IPS-18a (cell line): ENCODE measurements at regions not wholly inside any gene's neighbourhood (a gene's known extent, or its start where the extent isn't known, plus 50 kb on each side); places are given as distances from the start of the nearest gene placed in this dataset.
"Not testable (repeated sequence)": the region's sequence is repeated elsewhere in the genome, so short reads cannot be mapped to it uniquely, and the experiment has no call there.

Experiments used
- H3K27ac ChIP-seq: one replicate; pipeline ENCODE4 v1.5.1; 2013; ENCODE audit warnings: low read length
- H3K27me3 ChIP-seq: one replicate; pipeline ENCODE4 v1.6.1; 2013; ENCODE audit warnings: mild to moderate bottlenecking, low read length; ENCODE audit not compliant: control insufficient read depth, insufficient read depth
- H3K36me3 ChIP-seq: one replicate; pipeline ENCODE4 v1.6.1; 2013; ENCODE audit warnings: low read depth, low read length; ENCODE audit not compliant: control insufficient read depth
- H3K4me1 ChIP-seq: one replicate; pipeline ENCODE4 v1.6.1; 2013; ENCODE audit warnings: low read depth, low read length; ENCODE audit not compliant: control insufficient read depth
- H3K4me3 ChIP-seq: one replicate; pipeline ENCODE4 v1.5.1; 2013; ENCODE audit warnings: low read length
- H3K9ac ChIP-seq: one replicate; pipeline ENCODE4 v1.6.1; 2013; ENCODE audit warnings: mild to moderate bottlenecking, low read length, moderate library complexity
- H3K9me3 ChIP-seq: one replicate; pipeline ENCODE4 v1.6.1; 2013; ENCODE audit warnings: low read depth, low read length; ENCODE audit not compliant: control insufficient read depth

GRCh38 chr6:12542319-12543115 is 174.1 kb upstream of the PHACTR1 start:
- not testable (repeated sequence) for H3K4me3 ChIP-seq, H3K27ac ChIP-seq

GRCh38 chr6:12543953-12544352 is 172.6 kb upstream of the PHACTR1 start:
- Histone ChIP-seq H3K9me3 (peaks cover 1% of the 10 kb centered on the region), H3K27ac (no peak overlapping the region), H3K4me1 (no peaks in the 10 kb centered on the region)

More at GRCh38 chr6:12542319-12543115, 174.1 kb upstream of the PHACTR1 start:
- H3K9me3 ChIP-seq, H3K36me3 ChIP-seq, H3K9ac ChIP-seq, H3K27me3 ChIP-seq, H3K4me1 ChIP-seq: not testable (repeated sequence)

GRCh38 chr6:12544821-12545565 is 171.6 kb upstream of the PHACTR1 start:
- H3K9me3 ChIP-seq: peaks cover 2% of the 10 kb centered on the region
- H3K36me3 ChIP-seq: no peaks in the 10 kb centered on the region
- H3K4me1 ChIP-seq: no peaks in the 10 kb centered on the region
- H3K4me3 ChIP-seq: no peak overlapping the region
- no peak overlapping the region for H3K9ac ChIP-seq
- H3K27me3 ChIP-seq: no peaks in the 10 kb centered on the region
- no peak overlapping the region for H3K27ac ChIP-seq

More at GRCh38 chr6:12543953-12544352, 172.6 kb upstream of the PHACTR1 start:
- Histone ChIP-seq H3K27me3 (no peaks in the 10 kb centered on the region), H3K9ac (no peak overlapping the region), H3K4me3 (no peak overlapping the region), H3K36me3 (no peaks in the 10 kb centered on the region)

DNA sequence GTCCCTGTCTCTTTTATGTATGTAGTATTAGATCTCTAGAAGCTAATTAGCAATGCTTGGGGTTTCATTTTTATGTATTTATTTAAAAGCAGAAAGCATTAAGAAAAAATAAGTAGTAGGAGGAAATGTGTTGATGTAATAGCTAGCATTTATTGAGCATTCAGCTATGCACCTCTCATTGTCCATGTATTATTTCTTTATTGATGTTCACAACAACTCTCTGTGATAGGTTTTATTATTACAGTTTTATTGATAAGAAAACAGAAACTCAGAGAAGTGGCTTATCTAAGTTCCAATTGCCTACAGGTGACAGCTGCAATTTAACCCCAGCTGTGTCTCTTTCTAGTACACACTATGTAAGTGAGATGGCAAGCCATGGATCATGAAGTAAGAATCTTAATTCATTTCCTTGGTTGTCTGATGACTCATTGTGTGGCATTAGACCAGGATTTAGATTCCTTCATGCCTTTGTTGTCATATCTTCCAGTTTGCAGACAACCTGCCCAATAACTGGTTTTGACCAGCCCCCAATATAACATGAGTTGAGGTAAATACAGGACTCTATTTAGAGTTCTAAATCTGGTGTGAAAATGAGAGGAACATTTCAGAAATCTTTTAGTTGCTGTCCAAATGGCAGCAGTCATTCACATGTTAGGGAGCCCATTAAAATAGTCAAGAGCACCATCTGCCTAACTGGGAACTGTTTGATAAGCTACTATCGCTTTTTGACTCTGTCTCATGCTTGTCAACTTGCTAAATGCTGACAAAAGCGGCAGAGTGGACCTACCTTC is 170.8 kb upstream of the PHACTR1 start:
- Histone ChIP-seq H3K9ac (no peak overlapping the region), H3K36me3 (no peaks in the 10 kb centered on the region), H3K4me3 (no peak overlapping the region), H3K27ac (no peak overlapping the region), H3K27me3 (no peaks in the 10 kb centered on the region), H3K4me1 (no peaks in the 10 kb centered on the region), H3K9me3 (peaks cover 2% of the 10 kb centered on the region)

DNA sequence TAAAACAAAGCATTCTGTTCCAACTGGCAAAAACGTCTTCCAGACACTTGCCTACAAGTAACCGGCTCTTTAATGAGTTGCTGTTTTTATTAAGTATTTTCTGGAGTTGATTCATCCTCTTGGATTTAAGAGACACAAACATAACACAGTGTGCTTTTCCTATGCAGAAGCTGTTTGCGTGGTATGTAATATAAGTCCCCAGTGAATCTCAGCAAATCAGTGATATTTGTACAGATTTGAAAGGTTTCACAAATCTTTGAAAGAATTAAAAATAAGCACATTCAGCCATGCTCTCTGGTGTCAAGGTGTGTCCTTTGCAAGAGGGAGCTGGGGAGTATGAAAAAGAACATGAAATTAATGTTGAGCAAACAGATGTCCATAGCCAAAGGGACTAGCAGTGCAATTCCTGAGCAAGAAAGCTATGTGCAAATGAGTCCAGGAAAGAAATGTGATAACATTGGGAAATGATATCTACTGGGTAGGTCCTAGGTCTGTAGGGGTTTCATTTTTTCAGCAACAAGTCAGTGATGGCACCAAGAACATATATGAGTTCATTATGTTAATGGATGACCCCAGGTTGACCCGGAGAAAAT is 170.1 kb upstream of the PHACTR1 start:
- Histone ChIP-seq H3K9me3 (peaks cover 2% of the 10 kb centered on the region), H3K4me3 (no peak overlapping the region), H3K9ac (no peak overlapping the region), H3K27me3 (no peaks in the 10 kb centered on the region), H3K27ac (no peak overlapping the region), H3K4me1 (no peaks in the 10 kb centered on the region), H3K36me3 (no peaks in the 10 kb centered on the region)

DNA sequence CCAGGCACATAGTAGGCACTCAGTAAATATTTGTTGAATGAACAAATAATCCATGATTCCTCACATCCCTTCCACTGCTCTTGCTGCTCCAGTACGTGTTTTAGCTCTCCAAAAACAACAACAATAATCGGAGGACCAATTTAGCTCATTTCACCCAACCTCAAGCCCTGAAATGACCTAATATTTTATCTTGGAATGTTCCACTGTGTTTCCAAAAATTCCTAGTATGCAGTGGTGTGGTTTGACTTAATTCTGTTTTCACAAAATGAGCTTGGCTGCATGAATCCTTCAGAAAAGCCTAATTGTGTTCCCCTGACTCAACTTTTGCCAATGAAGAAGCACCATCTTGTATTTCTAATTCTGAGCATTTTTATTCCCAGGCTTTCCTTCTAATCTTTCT is 168.0 kb upstream of the PHACTR1 start:
- Histone ChIP-seq H3K4me3 (no peak overlapping the region), H3K27ac (no peak overlapping the region), H3K9me3 (peaks cover 2% of the 10 kb centered on the region), H3K4me1 (no peaks in the 10 kb centered on the region), H3K36me3 (no peaks in the 10 kb centered on the region), H3K9ac (no peak overlapping the region), H3K27me3 (no peaks in the 10 kb centered on the region)

DNA sequence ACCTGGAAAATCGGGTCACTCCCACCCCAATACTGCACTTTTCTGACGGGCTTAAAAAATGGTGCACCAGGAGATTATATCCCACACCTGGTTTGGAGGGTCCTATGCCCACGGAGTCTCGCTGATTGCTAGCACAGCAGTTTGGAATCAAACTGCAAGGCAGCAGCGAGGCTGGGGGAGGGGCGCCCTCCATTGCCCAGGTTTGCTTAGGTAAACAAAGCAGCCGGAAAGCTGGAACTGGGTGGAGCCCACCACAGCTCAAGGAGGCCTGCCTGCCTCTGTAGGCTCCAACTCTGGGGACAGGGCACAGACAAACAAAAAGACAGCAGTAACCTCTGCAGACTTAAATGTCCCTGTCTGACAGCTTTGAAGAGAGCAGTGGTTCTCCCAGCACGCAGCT is 167.1 kb upstream of the PHACTR1 start:
- H3K4me1 ChIP-seq, H3K27ac ChIP-seq, H3K27me3 ChIP-seq, H3K36me3 ChIP-seq, H3K4me3 ChIP-seq, H3K9ac ChIP-seq, H3K9me3 ChIP-seq: not testable (repeated sequence)

- H3K27me3 ChIP-seq, H3K9me3 ChIP-seq, H3K36me3 ChIP-seq, H3K27ac ChIP-seq, H3K4me1 ChIP-seq, H3K4me3 ChIP-seq, H3K9ac ChIP-seq: not testable (repeated sequence)
These were observed 161.7 kb upstream of the PHACTR1 start for GRCh38 chr6:12554820-12555219.

DNA sequence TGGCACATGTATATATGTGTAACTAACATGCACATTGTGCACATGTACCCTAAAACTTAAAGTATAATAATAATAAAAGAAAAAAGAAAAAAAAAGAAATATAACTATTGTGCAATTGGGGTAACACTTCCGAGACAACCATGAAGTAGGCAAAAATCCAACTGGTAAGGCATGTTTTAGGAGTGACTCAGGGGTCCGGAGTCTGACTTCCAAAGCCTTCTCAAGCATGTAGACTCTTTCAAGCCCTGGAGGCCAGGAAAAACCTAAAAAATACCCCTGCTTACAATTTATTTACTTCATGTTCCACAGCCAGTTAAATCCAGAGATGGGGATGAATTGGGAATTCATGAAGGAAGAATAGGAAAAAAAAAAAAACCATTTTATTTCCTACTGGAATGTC is 161.3 kb upstream of the PHACTR1 start:
- H3K36me3 ChIP-seq: no peaks in the 10 kb centered on the region
- H3K9ac ChIP-seq: no peak overlapping the region
- no peaks in the 10 kb centered on the region for H3K9me3 ChIP-seq
- H3K4me1 ChIP-seq: no peaks in the 10 kb centered on the region
- no peak overlapping the region for H3K27ac ChIP-seq
- H3K4me3 ChIP-seq: no peak overlapping the region
- no peaks in the 10 kb centered on the region for H3K27me3 ChIP-seq

DNA sequence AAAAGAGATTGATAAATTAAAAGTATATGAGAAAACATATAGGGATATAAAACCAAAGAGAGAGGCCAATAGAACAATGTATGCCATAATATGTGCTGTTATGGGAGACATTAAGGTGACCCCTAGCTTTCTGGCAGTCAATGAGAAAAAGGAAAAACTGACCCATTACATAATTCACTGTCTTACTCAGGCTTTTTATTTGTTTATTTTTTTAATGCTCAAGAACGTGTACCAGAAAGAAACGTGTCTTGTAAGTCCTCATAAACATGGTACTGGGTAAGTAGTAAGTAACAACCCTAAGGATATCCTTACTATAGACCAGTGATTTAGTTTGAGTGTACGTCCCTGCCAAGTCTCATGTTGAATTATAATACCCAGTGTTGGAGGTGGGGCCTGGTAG is 160.8 kb upstream of the PHACTR1 start:
- Histone ChIP-seq H3K9ac (no peak overlapping the region), H3K4me1 (no peaks in the 10 kb centered on the region), H3K27me3 (no peaks in the 10 kb centered on the region), H3K36me3 (no peaks in the 10 kb centered on the region), H3K4me3 (no peak overlapping the region), H3K9me3 (no peaks in the 10 kb centered on the region), H3K27ac (no peak overlapping the region)

GRCh38 chr6:12557765-12558164 is 158.8 kb upstream of the PHACTR1 start:
- Histone ChIP-seq H3K4me3 (no peak overlapping the region), H3K9me3 (no peaks in the 10 kb centered on the region), H3K36me3 (no peaks in the 10 kb centered on the region), H3K27me3 (no peaks in the 10 kb centered on the region), H3K4me1 (no peaks in the 10 kb centered on the region), H3K27ac (no peak overlapping the region), H3K9ac (no peak overlapping the region)
